ENCODE measurements at regions not wholly inside any gene's neighbourhood (a gene's known extent, or its start where the extent isn't known, plus 50 kb on each side); places are given as distances from the start of the nearest gene placed in this dataset.

GRCh38 chr22:27122574-27122973 lies 465.2 kb downstream of the MIAT start:
- TF ChIP-seq, protein P1, sequence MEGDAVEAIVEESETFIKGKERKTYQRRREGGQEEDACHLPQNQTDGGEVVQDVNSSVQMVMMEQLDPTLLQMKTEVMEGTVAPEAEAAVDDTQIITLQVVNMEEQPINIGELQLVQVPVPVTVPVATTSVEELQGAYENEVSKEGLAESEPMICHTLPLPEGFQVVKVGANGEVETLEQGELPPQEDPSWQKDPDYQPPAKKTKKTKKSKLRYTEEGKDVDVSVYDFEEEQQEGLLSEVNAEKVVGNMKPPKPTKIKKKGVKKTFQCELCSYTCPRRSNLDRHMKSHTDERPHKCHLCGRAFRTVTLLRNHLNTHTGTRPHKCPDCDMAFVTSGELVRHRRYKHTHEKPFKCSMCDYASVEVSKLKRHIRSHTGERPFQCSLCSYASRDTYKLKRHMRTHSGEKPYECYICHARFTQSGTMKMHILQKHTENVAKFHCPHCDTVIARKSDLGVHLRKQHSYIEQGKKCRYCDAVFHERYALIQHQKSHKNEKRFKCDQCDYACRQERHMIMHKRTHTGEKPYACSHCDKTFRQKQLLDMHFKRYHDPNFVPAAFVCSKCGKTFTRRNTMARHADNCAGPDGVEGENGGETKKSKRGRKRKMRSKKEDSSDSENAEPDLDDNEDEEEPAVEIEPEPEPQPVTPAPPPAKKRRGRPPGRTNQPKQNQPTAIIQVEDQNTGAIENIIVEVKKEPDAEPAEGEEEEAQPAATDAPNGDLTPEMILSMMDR (IDR thresholded peaks at IDR 0.05; ENCODE audit: low read depth, low read length), result no peak
- TF ChIP-seq EZH2phosphoT487 (IDR thresholded peaks at IDR 0.05; ENCODE audit: low read depth), result no peak
